IPS-15b (cell line): ENCODE measurements at regions not wholly inside any gene's neighbourhood (a gene's known extent, or its start where the extent isn't known, plus 50 kb on each side); places are given as distances from the start of the nearest gene placed in this dataset.

Experiments used
- H3K27me3 ChIP-seq: one replicate; pipeline ENCODE4 v1.6.1; 2013; ENCODE audit warnings: low read length; ENCODE audit not compliant: control insufficient read depth, insufficient read depth
- H3K36me3 ChIP-seq: one replicate; pipeline ENCODE4 v1.6.1; 2013; ENCODE audit warnings: low read length; ENCODE audit not compliant: control insufficient read depth, insufficient read depth
- H3K4me1 ChIP-seq: one replicate; pipeline ENCODE4 v1.6.1; 2013; ENCODE audit warnings: mild to moderate bottlenecking, low read length; ENCODE audit not compliant: control insufficient read depth, insufficient read depth
- H3K4me3 ChIP-seq: one replicate; pipeline ENCODE4 v1.5.1; 2013; ENCODE audit warnings: low read depth, low read length
- H3K9ac ChIP-seq: one replicate; pipeline ENCODE4 v1.6.1; 2013; ENCODE audit warnings: low read depth, mild to moderate bottlenecking, low read length
- H3K9me3 ChIP-seq: one replicate; pipeline ENCODE4 v1.6.1; 2013; ENCODE audit warnings: mild to moderate bottlenecking, low read length; ENCODE audit not compliant: control insufficient read depth, insufficient read depth

- Histone ChIP-seq H3K9me3 (no peaks in the 10 kb centered on the region), H3K4me3 (no peak overlapping the region), H3K36me3 (no peaks in the 10 kb centered on the region), H3K27me3 (no peaks in the 10 kb centered on the region), H3K4me1 (peaks cover 17% of the 10 kb centered on the region), H3K9ac (no peak overlapping the region)
Measured at GRCh38 chr9:115514454-115514853, 396.5 kb upstream of the TNC start.

GRCh38 chr9:115517335-115518075, 399.5 kb upstream of the TNC start:
- H3K4me1 ChIP-seq: peaks cover 17% of the 10 kb centered on the region

GRCh38 chr9:115520646-115521045, 402.7 kb upstream of the TNC start:
- no peak overlapping the region for H3K4me3 ChIP-seq
- H3K9ac ChIP-seq: no peak overlapping the region
- no peaks in the 10 kb centered on the region for H3K9me3 ChIP-seq
- no peaks in the 10 kb centered on the region for H3K27me3 ChIP-seq
- H3K36me3 ChIP-seq: no peaks in the 10 kb centered on the region
- H3K4me1 ChIP-seq: no peaks in the 10 kb centered on the region

More at GRCh38 chr9:115517335-115518075, 399.5 kb upstream of the TNC start:
- H3K27me3 ChIP-seq: no peaks in the 10 kb centered on the region
- H3K9me3 ChIP-seq: no peaks in the 10 kb centered on the region
- no peaks in the 10 kb centered on the region for H3K36me3 ChIP-seq
- no peak overlapping the region for H3K4me3 ChIP-seq
- H3K9ac ChIP-seq: no peak overlapping the region

- Histone ChIP-seq H3K4me1 (no peaks in the 10 kb centered on the region), H3K4me3 (no peak overlapping the region), H3K27me3 (no peaks in the 10 kb centered on the region), H3K36me3 (no peaks in the 10 kb centered on the region), H3K9ac (no peak overlapping the region), H3K9me3 (no peaks in the 10 kb centered on the region)
Measured at GRCh38 chr9:115522912-115523311, 405.0 kb upstream of the TNC start.

- Histone ChIP-seq H3K4me1 (no peaks in the 10 kb centered on the region), H3K4me3 (no peak overlapping the region), H3K9ac (no peak overlapping the region), H3K36me3 (no peaks in the 10 kb centered on the region), H3K27me3 (no peaks in the 10 kb centered on the region), H3K9me3 (no peaks in the 10 kb centered on the region)
Measured at GRCh38 chr9:115524453-115525059, 406.6 kb upstream of the TNC start.

- Histone ChIP-seq H3K4me1 (no peaks in the 10 kb centered on the region), H3K36me3 (no peaks in the 10 kb centered on the region), H3K4me3 (no peak overlapping the region), H3K9me3 (no peaks in the 10 kb centered on the region), H3K9ac (no peak overlapping the region), H3K27me3 (no peaks in the 10 kb centered on the region)
Measured at GRCh38 chr9:115525111-115526058, 407.4 kb upstream of the TNC start.

GRCh38 chr9:115531410-115532125, 413.6 kb upstream of the TNC start:
- no peak overlapping the region for H3K4me3 ChIP-seq
- no peaks in the 10 kb centered on the region for H3K27me3 ChIP-seq
- no peak overlapping the region for H3K9ac ChIP-seq
- no peaks in the 10 kb centered on the region for H3K4me1 ChIP-seq
- no peaks in the 10 kb centered on the region for H3K9me3 ChIP-seq
- no peaks in the 10 kb centered on the region for H3K36me3 ChIP-seq

GRCh38 chr9:115533511-115533910, 415.6 kb upstream of the TNC start:
- no peaks in the 10 kb centered on the region for H3K4me1 ChIP-seq
- no peaks in the 10 kb centered on the region for H3K9me3 ChIP-seq
- H3K27me3 ChIP-seq: no peaks in the 10 kb centered on the region
- no peaks in the 10 kb centered on the region for H3K36me3 ChIP-seq
- no peak overlapping the region for H3K9ac ChIP-seq
- no peak overlapping the region for H3K4me3 ChIP-seq

GRCh38 chr9:115540091-115540490, 422.1 kb upstream of the TNC start:
- no peaks in the 10 kb centered on the region for H3K4me1 ChIP-seq

GRCh38 chr9:115543511-115543910, 425.6 kb upstream of the TNC start:
- no peaks in the 10 kb centered on the region for H3K4me1 ChIP-seq
- H3K36me3 ChIP-seq: no peaks in the 10 kb centered on the region
- no peak overlapping the region for H3K9ac ChIP-seq
- no peak overlapping the region for H3K4me3 ChIP-seq
- H3K27me3 ChIP-seq: no peaks in the 10 kb centered on the region
- H3K9me3 ChIP-seq: no peaks in the 10 kb centered on the region

More at GRCh38 chr9:115540091-115540490, 422.1 kb upstream of the TNC start:
- no peaks in the 10 kb centered on the region for H3K36me3 ChIP-seq
- H3K9me3 ChIP-seq: no peaks in the 10 kb centered on the region
- H3K27me3 ChIP-seq: no peaks in the 10 kb centered on the region
- no peak overlapping the region for H3K4me3 ChIP-seq
- H3K9ac ChIP-seq: no peak overlapping the region

- no peaks in the 10 kb centered on the region for H3K9me3 ChIP-seq
Measured at GRCh38 chr9:115548609-115549260, 430.8 kb upstream of the TNC start.

More at GRCh38 chr9:115548609-115549260, 430.8 kb upstream of the TNC start:
- peaks cover 11% of the 10 kb centered on the region for H3K4me1 ChIP-seq
- no peak overlapping the region for H3K9ac ChIP-seq
- H3K4me3 ChIP-seq: no peak overlapping the region
- no peaks in the 10 kb centered on the region for H3K27me3 ChIP-seq
- H3K36me3 ChIP-seq: no peaks in the 10 kb centered on the region
